GM12878 (cell line): ENCODE measurements at regions not wholly inside any gene's neighbourhood (a gene's known extent, or its start where the extent isn't known, plus 50 kb on each side); places are given as distances from the start of the nearest gene placed in this dataset.

ENCODE experiments used
- ATAC-seq: fragments of 200-7000 bp; cut with Tn5 transposase; 3 replicates; pipeline ENCODE4 v1.9.1; 2020; ENCODE audit warnings: mild to moderate bottlenecking, moderate library complexity
- BruUV-seq: library from RNA; stranded (reverse); fragments of 400-500 nt; replicated peaks from 2 replicates; lab custom pipeline; 2021; lab: Mats Ljungman, UMichigan
- CTCF ChIA-PET: fragments of 300-600 bp; sonication (Branson Sonifier 250); formaldehyde crosslinking; extraction: SDS; loops from one replicate; lab custom pipeline; 2021; ENCODE audit warnings: inconsistent platforms; lab: Yijun Ruan, JAX
- POLR2A ChIA-PET: fragments of 350-600 bp; formaldehyde crosslinking; extraction: SDS; loops from one replicate; lab custom pipeline; 2021; ENCODE audit warnings: inconsistent platforms; lab: Charles Lee
- RAD21 ChIA-PET: fragments of 300-600 bp; sonication (Branson Sonifier 250); formaldehyde crosslinking; loops from one replicate; lab custom pipeline; 2023; ENCODE audit warnings: antibody characterized with exemption; ENCODE audit not compliant: unreplicated experiment; lab: Charles Lee
- SMC1A ChIA-PET: fragments of 300-600 bp; sonication (Branson Sonifier 250); formaldehyde crosslinking; loops from one replicate; lab custom pipeline; 2023; ENCODE audit not compliant: unreplicated experiment, uncharacterized antibody; lab: Charles Lee
- DNase-seq: peaks from one replicate; pipeline ENCODE4 v3.0.0-alpha.2; 2011; ENCODE audit warnings: low read depth, low spot score
- FAIRE-seq: peaks from 3 replicates; lab custom pipeline; 2011; peaks lifted over from hg19 to GRCh38; lab: Jason Lieb, UNC
- H2AFZ ChIP-seq: 2 replicates; pipeline ENCODE4 v1.6.0; 2011; ENCODE audit warnings: low read depth, low read length, control low read depth; ENCODE audit not compliant: control insufficient read depth
- H3K27ac ChIP-seq: 2 replicates; pipeline ENCODE4 v1.5.1; 2011; ENCODE audit warnings: control low read depth; ENCODE audit not compliant: control insufficient read depth, insufficient read depth
- H3K27me3 ChIP-seq, 2 experiments: replicated peaks in 1 of 2; 2 replicates each; pipeline versions ENCODE4 v1.6.0 to v1.6.1; 2011; ENCODE audit warnings: low read length in 1 of 2; ENCODE audit not compliant: control insufficient read depth in 2 of 2, insufficient read depth in 2 of 2
- H3K36me3 ChIP-seq, 2 experiments: 2 replicates each; pipeline ENCODE4 v1.5.1; 2011; ENCODE audit warnings: low read length in 1 of 2; ENCODE audit not compliant: control insufficient read depth in 2 of 2, insufficient read depth in 2 of 2
- H3K4me1 ChIP-seq: 2 replicates; pipeline ENCODE4 v1.6.1; 2011; ENCODE audit warnings: mild to moderate bottlenecking, low read length, moderate library complexity, mixed read lengths; ENCODE audit not compliant: control insufficient read depth, insufficient read depth
- H3K4me2 ChIP-seq: 2 replicates; pipeline ENCODE4 v1.6.0; 2011; ENCODE audit warnings: control low read depth; ENCODE audit not compliant: control insufficient read depth, insufficient read depth
- H3K4me3 ChIP-seq: fragments of 200-600 bp; sonication (generic); 2 replicates; pipeline ENCODE4 v1.5.1; 2016
- H3K79me2 ChIP-seq: 2 replicates; pipeline ENCODE4 v1.6.0; 2011; ENCODE audit warnings: low read length; ENCODE audit not compliant: control insufficient read depth, insufficient read depth
- H3K9ac ChIP-seq: 2 replicates; pipeline ENCODE4 v1.8.0; 2011; ENCODE audit warnings: low read length, control low read depth, mixed read lengths; ENCODE audit not compliant: control insufficient read depth, insufficient read depth
- H3K9me3 ChIP-seq: replicated peaks from 3 replicates; pipeline ENCODE4 v1.5.1; 2011; ENCODE audit warnings: mild to moderate bottlenecking, low read length; ENCODE audit not compliant: control insufficient read depth, insufficient read depth
- H4K20me1 ChIP-seq: 2 replicates; pipeline ENCODE4 v1.6.0; 2011; ENCODE audit not compliant: control insufficient read depth, insufficient read depth
- EGR1 ChIP-seq, 2 experiments: IDR thresholded peaks; 1 replicate in 1 of 2; 2 replicates in 1 of 2; pipeline ENCODE4 v1.6.1; 2011 to 2012; ENCODE audit warnings: low read depth in 2 of 2, low read length in 2 of 2, borderline replicate concordance in 1 of 2, mild to moderate bottlenecking in 1 of 2, moderate library complexity in 1 of 2
- HDAC6 ChIP-seq: fragments of 200-600 bp; sonication (generic); IDR thresholded peaks from one replicate; pipeline ENCODE4 v1.8.0; 2017; ENCODE audit warnings: antibody characterized with exemption; ENCODE audit not compliant: unreplicated experiment
- KAT2A ChIP-seq: conservative IDR thresholded peaks from 2 replicates; pipeline ENCODE4 v1.6.1; 2011; ENCODE audit warnings: low read depth, low read length; ENCODE audit not compliant: control insufficient read depth
- MYB ChIP-seq: fragments of 150-350 bp; IDR thresholded peaks from 2 replicates; pipeline ENCODE4 v1.6.1; 2014; ENCODE audit warnings: mild to moderate bottlenecking, low read depth, low read length, borderline replicate concordance
- SUZ12 ChIP-seq: fragments of 200-600 bp; sonication (generic); IDR thresholded peaks from one replicate; pipeline ENCODE4 v1.6.1; 2018; ENCODE audit warnings: antibody characterized with exemption, mild to moderate bottlenecking; ENCODE audit not compliant: unreplicated experiment
- TCF12 ChIP-seq: IDR thresholded peaks from 2 replicates; pipeline ENCODE4 v1.6.1; 2011; ENCODE audit warnings: low read depth, mild to moderate bottlenecking, low read length
- TCF7 ChIP-seq: IDR thresholded peaks from 2 replicates; pipeline ENCODE4 v1.6.1; 2014; ENCODE audit warnings: antibody characterized with exemption, borderline replicate concordance
- USF1 ChIP-seq: IDR thresholded peaks from 2 replicates; pipeline ENCODE4 v1.6.1; 2011; ENCODE audit warnings: borderline replicate concordance, low read depth, mild to moderate bottlenecking, moderate library complexity, mixed read lengths, low read length; ENCODE audit not compliant: insufficient read depth; ENCODE audit errors: extremely low read length
- YY1 ChIP-seq: IDR thresholded peaks from 2 replicates; pipeline ENCODE4 v1.6.1; 2011; ENCODE audit warnings: low read depth, mild to moderate bottlenecking, low read length
- ZBTB33 ChIP-seq: fragments of 450-650 bp; IDR thresholded peaks from 2 replicates; pipeline ENCODE4 v1.6.1; 2017; ENCODE audit warnings: mild to moderate bottlenecking
- ZNF217 ChIP-seq: fragments of 450-650 bp; IDR thresholded peaks from 2 replicates; pipeline ENCODE4 v1.6.1; 2017; ENCODE audit warnings: antibody characterized with exemption, mild to moderate bottlenecking
- WGBS: methylation state at CpG from one replicate; pipeline ENCODE4 v1.1.6; 2016; ENCODE audit warnings: low lambda C conversion rate; ENCODE audit not compliant: insufficient replicate concordance, insufficient coverage; ENCODE audit errors: missing lambda C conversion rate; 5-methylcytosine and 5-hydroxymethylcytosine counted together
- in situ Hi-C: fragments of 300-500 bp; cut with MboI; formaldehyde crosslinking; loops from 9 replicates; pipeline ENCODE4 v1.14.3; 2018; ENCODE audit warnings: mixed read lengths
- intact Hi-C: fragments of 100-400 bp; cut with micrococcal nuclease; formaldehyde crosslinking; loops from one replicate; pipeline ENCODE4 v1.14.2; 2022; ENCODE audit not compliant: unreplicated experiment

- no peaks in the 10 kb centered on the region for H3K79me2 ChIP-seq
- H3K27ac ChIP-seq = no peak overlapping the region
- POLR2A ChIA-PET = no interaction called here
- FAIRE-seq = no peak
- H3K36me3 ChIP-seq = no peaks in the 10 kb centered on the region
- no peaks in the 10 kb centered on the region for H3K4me1 ChIP-seq
- no peaks in the 10 kb centered on the region for H3K9me3 ChIP-seq
- TF ChIP-seq MYB (no peak), USF1 (no peak), YY1 (no peak), EGR1 (IDR thresholded peaks at IDR 0.05; ENCODE audit: borderline replicate concordance in 1 of 2, low read depth in 2 of 2, low read length in 2 of 2) (no peak)
- BruUV-seq = no TSS peak
- no peak overlapping the region for H3K4me3 ChIP-seq
- intact Hi-C loops = loop anchor here (1.0 kb wide), 1 partner anchor 1021 kb away; no protein-coding TSS in a partner anchor
- RAD21 ChIA-PET = no interaction called here
- DNase-seq = no peak
- 53% methylated on average over 13 of the region's 13 CpGs for WGBS
- CTCF ChIA-PET = interaction anchor here (1.0 to 2.0 kb wide), 3 partner anchors 21 to 1350 kb away, joined by 3 to 5 read pairs (median 3); no protein-coding TSS in a partner anchor
- in situ Hi-C loops = no loop called here
- no peak for ATAC-seq
- SMC1A ChIA-PET = interaction anchor here (0.6 kb wide), 1 partner anchor 751 kb away, joined by 3 read pairs; no protein-coding TSS in a partner anchor
- no peak overlapping the region for H3K9ac ChIP-seq
- H3K4me2 ChIP-seq = no peak overlapping the region
- no peak overlapping the region for H2AFZ ChIP-seq
- H3K27me3 ChIP-seq = no peaks in the 10 kb centered on the region; a peak in 1 of 4 replicates
- no peaks in the 10 kb centered on the region for H4K20me1 ChIP-seq
Measured at GRCh38 chr16:9160551-9160911, 69.1 kb downstream of the HAPSTR1 start.

GRCh38 chr16:9165681-9166080, 74.2 kb downstream of the HAPSTR1 start:
- TF ChIP-seq HDAC6 (no peak), KAT2A (no peak), SUZ12 (no peak), ZNF217 (no peak), TCF12 (no peak), ZBTB33 (no peak), TCF7 (no peak)
- 44% methylated on average over 10 of the region's 10 CpGs for WGBS
- Histone ChIP-seq H3K27ac (no peak overlapping the region), H4K20me1 (no peaks in the 10 kb centered on the region), H3K4me3 (no peak overlapping the region), H3K9ac (no peak overlapping the region), H3K79me2 (no peaks in the 10 kb centered on the region), H3K36me3 (no peaks in the 10 kb centered on the region), H3K27me3 (no peaks in the 10 kb centered on the region; a peak in 1 of 4 replicates), H3K9me3 (no peaks in the 10 kb centered on the region), H3K4me2 (no peak overlapping the region), H3K4me1 (no peaks in the 10 kb centered on the region), H2AFZ (no peak overlapping the region)
- intact Hi-C loops = no loop called here
- SMC1A ChIA-PET = no interaction called here
- DNase-seq (no peak), FAIRE-seq (no peak), ATAC-seq (no peak)
- RAD21 ChIA-PET = no interaction called here
- no TSS peak for BruUV-seq
- POLR2A ChIA-PET = no interaction called here
- CTCF ChIA-PET = no interaction called here
- in situ Hi-C loops = no loop called here
